GM10266 (cell line): ENCODE measurements at regions not wholly inside any gene's neighbourhood (a gene's known extent, or its start where the extent isn't known, plus 50 kb on each side); places are given as distances from the start of the nearest gene placed in this dataset.
"Not testable (repeated sequence)": the region's sequence is repeated elsewhere in the genome, so short reads cannot be mapped to it uniquely, and the experiment has no call there.

Source experiments
- DNase-seq: peaks from one replicate; pipeline ENCODE4 v3.0.0; 2012; ENCODE audit errors: extremely low spot score
- TF ChIP-seq, protein P1 (sequence below): IDR thresholded peaks from 2 replicates; pipeline ENCODE4 v1.5.1; 2012; ENCODE audit warnings: mild to moderate bottlenecking, low read depth; ENCODE audit not compliant: control insufficient read depth, insufficient read depth; ENCODE audit errors: missing control alignments

DNA sequence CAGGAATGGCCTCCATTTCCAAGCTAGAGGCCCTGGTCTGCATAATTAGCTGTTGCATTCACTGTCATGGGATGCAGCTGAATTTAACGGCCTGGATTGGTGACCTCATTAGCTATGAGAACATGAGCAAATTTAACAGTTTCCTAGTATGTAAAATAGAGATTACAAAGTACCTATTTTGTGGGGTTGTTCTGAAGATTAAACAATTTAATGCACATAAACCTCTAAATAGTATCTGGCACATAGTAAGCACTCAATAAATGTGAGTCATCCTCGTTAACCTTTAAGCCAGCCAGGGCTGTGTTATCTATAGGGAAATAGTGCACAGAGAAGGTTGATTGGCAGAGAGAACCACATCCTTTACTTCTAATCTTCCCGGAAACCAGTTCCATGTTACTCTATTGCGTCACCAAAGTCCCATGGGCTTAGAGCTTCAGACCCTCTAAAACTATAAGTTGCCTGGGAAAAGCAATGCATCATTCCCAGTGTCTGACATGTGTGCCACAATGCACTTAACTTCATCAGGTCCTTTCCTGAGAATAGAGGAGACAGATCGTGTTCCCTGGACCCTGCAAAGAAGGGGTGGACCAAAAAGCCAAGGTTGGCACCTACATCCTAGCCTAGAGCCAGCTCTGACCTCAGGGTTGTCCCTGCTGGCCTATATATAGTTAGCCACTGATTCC, 196.5 kb downstream of the LNPK start:
- TF ChIP-seq, protein P1, sequence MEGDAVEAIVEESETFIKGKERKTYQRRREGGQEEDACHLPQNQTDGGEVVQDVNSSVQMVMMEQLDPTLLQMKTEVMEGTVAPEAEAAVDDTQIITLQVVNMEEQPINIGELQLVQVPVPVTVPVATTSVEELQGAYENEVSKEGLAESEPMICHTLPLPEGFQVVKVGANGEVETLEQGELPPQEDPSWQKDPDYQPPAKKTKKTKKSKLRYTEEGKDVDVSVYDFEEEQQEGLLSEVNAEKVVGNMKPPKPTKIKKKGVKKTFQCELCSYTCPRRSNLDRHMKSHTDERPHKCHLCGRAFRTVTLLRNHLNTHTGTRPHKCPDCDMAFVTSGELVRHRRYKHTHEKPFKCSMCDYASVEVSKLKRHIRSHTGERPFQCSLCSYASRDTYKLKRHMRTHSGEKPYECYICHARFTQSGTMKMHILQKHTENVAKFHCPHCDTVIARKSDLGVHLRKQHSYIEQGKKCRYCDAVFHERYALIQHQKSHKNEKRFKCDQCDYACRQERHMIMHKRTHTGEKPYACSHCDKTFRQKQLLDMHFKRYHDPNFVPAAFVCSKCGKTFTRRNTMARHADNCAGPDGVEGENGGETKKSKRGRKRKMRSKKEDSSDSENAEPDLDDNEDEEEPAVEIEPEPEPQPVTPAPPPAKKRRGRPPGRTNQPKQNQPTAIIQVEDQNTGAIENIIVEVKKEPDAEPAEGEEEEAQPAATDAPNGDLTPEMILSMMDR = no peak
- no peak for DNase-seq

DNA sequence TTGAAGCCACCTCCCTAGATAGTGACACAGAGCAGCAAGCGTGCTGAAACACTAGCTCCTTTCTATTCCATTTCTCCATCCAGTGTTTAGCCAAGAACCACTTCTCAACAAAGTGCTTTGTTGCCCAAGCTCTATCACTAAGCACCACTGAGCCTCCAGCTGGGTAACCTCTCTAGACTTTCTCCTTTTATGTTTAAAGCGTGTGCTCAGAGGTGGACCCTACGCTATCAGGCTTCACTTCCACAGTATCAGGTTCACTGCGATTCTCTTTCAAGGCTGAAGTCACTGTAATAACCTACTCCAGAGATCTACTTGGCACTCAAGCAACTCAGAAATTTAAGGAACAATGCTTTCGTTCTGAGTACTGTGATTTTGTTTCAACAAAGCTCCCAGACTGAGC, 197.9 kb downstream of the LNPK start:
- TF ChIP-seq, protein P1 = no peak
- DNase-seq = no peak

DNA sequence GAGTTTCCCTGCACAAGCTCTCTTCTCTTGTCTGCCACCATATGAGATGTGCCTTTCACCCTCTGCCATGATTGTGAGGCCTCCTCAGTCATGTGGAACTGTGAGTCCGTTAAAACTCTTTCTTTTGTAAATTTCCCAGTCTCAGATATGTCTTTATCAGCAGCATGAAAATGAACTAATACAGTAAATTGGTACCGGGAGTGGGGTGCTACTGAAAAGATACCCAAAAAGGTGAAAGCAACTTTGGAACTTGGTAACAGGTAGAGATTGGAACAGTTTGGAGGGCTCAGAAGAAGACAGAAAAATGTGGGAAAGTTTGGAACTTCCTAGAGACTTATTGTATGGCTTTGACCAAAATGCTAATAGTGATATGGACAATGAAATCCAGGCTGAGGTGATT, 205.6 kb downstream of the LNPK start:
- not testable (repeated sequence) for DNase-seq

DNA sequence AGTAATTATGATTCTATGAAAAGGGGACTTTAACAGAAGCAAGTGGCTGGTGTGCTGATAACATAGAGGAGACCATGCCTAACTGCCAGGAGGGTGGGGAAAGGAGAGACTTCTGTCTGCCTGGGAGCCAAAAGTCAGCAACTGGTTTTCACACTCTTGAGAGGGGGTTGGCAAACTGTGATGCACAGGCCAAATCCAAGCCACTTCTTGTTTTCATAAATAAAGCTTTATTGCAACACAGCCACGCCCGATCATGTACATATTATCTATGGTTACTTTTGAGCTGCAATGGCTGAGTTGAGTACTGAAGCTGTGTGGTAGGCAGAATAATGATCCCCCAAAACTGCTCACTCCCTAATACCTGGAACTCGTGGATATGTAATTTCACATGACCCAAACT, 208.4 kb downstream of the LNPK start:
- TF ChIP-seq, protein P1 = no peak

DNA sequence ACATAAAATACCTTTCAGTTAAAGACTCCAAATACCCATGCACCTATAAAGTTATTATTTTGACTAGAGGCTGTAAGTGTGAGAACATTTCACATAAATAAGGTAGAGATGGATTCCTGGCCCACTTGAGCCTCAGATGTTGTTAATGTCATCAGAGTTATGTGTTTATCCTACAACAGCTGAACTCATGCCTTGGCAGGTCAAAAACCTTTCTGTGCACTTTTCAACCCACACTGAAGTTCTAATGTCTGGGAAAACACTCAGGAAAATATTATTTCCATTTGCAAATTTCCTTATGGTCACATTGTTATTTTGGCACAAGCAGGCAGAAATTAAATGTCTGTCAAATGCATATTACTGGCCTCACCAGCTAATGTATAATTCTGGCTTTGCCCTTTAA, 209.2 kb downstream of the LNPK start:
- TF ChIP-seq, protein P1 = no peak
- DNase-seq = no peak

More for the DNA sequence above, 208.4 kb downstream of the LNPK start:
- no peak for DNase-seq

DNA sequence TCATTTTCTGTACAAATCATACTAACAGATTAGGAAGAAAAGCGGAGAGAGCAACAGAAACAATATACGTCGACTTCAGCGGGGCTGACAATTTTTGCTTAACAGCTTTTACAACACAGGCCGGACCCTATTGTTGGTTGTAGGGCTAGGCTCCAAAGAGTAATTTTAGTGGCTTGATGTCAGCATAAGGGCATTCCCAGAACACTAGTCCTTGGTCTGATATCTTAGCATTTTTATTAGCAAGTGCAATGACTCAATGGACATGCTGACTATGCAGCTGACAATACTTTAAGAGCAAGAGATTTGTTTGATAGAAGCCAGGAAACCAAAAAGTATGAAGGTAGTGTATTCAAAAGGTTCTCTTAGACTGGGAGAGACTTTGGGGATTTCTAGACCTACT, 209.9 kb downstream of the LNPK start:
- DNase-seq = no peak
- TF ChIP-seq, protein P1 = no peak

DNA sequence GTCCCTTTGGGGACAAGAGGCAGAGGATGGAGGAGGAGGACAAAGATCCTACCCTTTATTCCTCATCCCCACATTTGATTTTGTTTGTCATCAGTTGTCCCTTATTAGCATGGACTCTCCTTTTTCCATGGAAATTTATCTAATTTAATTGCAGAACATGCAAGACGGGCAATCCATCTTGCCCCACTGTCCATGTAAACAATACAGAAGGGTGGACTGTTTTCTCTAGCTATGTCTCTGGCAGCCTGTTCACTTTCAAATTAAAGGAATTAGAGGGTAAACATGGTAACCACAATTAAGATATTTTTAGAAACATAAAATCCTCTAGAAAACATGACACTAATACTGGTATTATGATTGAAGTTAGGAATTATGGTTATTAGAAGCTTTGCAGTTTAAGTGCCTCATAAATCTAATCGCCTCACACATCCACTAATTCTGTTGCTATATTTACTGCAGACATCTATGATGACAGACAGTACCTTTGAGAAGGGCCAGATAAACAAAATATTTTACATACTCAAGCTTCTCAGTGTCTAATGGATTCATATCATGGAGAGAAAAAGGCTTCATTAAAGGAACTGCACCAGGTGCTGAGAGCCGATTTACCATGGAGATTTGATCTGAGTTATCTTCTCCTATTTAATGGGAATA, 215.5 kb downstream of the LNPK start:
- TF ChIP-seq, protein P1 = no peak
- DNase-seq = no peak

DNA sequence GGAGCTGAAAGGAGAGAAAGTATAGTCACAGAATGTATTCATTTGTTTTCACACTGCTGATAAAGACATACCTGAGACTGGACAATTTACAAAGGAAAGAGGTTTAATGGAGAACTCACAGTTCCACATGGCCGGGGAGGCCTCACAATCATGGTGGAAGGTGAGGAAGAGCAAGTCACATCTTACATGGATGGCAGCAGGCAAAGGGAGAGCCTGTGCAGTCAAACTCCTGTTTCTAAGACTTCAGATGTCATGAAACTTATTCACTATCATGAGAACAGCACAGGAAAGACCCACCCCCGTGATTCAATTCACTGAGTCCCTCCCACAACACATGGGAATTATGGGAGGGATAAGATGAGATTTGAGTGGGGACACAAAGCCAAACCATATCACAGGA, 224.7 kb downstream of the LNPK start:
- DNase-seq = not testable (repeated sequence)
